GM12878 (cell line): ENCODE measurements at regions not wholly inside any gene's neighbourhood (a gene's known extent, or its start where the extent isn't known, plus 50 kb on each side); places are given as distances from the start of the nearest gene placed in this dataset.

ENCODE experiments used
- POLR2A ChIP-seq: IDR thresholded peaks from 2 replicates; pipeline ENCODE4 v1.6.1; 2011; ENCODE audit warnings: low read depth, mild to moderate bottlenecking, low read length
- SRF ChIP-seq, 2 experiments: IDR thresholded peaks; 2 replicates each; pipeline ENCODE4 v1.6.1; 2011; ENCODE audit warnings: low read depth in 2 of 2, low read length in 2 of 2, mild to moderate bottlenecking in 1 of 2, moderate library complexity in 1 of 2

GRCh38 chr5:54646356-54647101, 129.0 kb downstream of the SNX18 start:
- TF ChIP-seq POLR2A, result no peak
- no peak for TF ChIP-seq SRF (IDR thresholded peaks at IDR 0.05; ENCODE audit: low read depth in 2 of 2, low read length in 2 of 2)
